Erythroblast (primary cell): ENCODE measurements at regions not wholly inside any gene's neighbourhood (a gene's known extent, or its start where the extent isn't known, plus 50 kb on each side); places are given as distances from the start of the nearest gene placed in this dataset.
"Not testable (repeated sequence)": the region's sequence is repeated elsewhere in the genome, so short reads cannot be mapped to it uniquely, and the experiment has no call there.

Experiments used
- DNase-seq, 2 experiments: peaks; one replicate each; lab custom pipeline; 2025; lab: John Stamatoyannopoulos, UW
- GATA1 ChIP-seq: IDR thresholded peaks from 2 replicates; pipeline ENCODE4 v1.6.1; 2011; ENCODE audit warnings: low read depth, mild to moderate bottlenecking, control low read depth, low read length, moderate library complexity
- POLR2A ChIP-seq: IDR thresholded peaks from 2 replicates; pipeline ENCODE4 v1.6.1; 2011; ENCODE audit warnings: mild to moderate bottlenecking, low read length

DNA sequence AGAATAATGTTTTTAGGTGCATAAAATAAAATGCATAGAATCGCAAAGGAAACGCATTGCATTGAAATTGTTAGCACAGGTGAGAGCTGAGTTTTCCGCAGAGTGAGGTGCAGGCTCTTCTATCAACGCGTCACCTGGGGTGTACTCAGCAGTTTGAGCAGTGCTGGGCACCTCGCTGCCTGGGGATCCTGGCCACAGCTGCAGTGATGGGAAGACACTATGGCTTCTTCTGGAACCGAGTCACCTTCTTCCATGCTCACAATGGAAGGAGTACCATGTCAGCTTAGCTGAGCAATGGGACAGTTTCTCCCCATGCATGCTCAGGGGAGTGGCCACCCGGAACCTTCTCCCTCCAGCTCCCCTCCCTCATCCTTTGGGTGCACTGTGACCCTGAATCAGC is 95.4 kb upstream of the OTOS start:
- DNase-seq, result no peak
- TF ChIP-seq GATA1 (no peak), POLR2A (no peak)

DNA sequence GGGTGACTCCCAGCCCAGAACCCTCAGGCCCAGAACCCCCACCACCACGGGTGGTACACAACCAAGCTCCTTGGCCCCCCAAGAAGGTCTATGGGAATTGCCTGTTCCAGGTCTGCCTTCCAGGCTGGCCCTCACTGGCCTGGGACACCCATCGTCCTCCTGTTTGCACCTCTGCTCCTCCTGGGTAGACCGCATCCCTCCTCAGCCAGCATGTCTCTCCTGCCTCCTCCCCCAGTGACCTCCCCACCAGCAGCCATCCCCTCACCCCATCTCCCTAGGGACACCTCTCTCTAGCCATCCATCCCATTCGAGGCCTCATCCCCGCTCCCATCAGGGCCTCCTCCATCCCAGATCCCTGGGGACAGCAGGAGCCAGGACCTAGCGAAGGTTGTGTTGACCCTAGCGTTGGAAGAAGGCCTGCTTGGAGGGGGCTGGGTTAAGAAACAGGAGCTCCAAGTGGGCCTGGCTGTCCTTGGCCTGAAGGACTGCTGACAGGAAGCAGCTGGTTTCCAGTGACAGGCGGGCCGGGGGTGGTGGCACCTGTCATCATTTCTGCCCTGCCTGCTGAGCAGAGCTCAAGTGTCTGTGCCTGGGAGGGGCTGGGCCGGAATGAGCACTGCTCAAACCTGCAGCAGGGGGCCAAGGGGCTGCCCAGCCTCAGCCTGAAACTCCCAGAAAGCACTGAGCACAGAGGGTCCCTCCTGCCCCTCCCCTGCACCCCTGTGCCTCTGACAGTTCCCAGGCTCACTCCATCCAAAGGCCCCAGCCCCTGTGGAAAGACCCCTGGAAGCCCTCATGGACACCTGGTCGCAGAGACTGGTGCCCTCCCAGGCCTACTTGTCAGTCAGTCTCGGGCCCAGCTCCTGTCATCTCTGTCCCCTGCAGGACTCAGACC is 96.0 kb upstream of the OTOS start:
- no peak for DNase-seq
- TF ChIP-seq GATA1, result no peak
- no peak for TF ChIP-seq POLR2A

DNA sequence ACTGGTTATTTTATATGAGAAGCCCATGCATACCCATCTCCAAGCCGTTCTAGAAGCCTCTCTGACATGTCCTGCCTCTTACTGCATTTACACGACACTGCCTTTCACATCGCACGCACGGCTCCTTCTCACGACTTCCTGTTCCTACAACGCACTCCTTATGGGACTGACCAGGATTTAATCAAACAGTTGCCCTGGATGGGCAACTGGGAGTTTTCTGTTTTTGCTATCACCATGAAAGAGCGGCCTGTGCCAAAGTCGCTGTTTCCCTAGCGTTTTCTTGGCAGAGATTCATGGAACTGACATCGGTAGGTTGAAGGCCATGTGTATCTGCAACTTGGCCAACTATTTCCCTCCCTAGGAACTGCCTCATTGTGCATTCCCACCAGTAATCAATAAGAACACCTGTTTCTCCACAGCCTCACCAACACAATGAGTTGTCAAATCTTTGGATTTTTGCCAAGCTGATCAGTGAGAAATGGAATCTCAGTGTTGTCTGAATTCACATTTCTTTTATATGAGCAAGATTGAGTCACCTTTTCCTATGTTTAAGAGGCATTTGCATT is 97.2 kb upstream of the OTOS start:
- DNase-seq, result no peak
- TF ChIP-seq GATA1 (no peak), POLR2A (no peak)

DNA sequence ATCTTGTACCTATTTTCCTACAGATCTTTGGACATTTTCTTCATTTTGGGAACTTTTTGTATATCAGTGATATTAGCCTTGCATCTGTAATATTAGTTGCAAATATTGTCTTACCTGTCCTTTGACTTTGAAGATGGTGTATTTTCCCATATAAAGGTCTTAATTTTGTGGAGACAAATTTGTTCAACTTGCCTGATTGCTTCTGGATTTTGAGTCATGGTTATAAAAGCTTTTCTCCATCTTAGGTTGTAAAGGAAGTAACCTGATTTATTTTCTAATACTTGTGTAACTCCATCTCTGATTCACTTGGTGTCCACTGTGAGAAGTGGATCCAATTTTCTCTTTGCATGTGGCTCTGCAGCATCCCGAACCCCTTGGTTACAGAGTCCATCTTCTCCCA is 97.7 kb upstream of the OTOS start:
- TF ChIP-seq POLR2A (no peak), GATA1 (no peak)
- no peak for DNase-seq

DNA sequence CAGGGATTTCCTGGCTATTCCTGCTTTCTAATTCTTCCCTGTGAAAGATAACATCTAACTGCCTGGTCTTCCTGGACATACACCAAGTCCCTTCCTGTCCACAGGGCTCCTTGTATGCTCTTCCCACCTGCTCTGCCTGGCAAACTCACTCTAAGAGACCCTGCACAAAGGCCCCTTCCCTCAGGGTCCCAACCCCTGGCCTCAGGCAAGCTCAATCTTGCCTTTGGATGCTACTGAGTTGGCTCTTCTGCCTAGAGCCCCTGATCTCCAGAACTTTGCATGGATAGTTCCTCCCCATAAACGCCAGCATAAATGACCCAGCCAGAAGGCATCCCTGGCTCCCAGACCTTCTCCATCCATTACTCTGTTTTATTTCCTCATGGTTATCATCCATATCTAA is 98.3 kb upstream of the OTOS start:
- TF ChIP-seq POLR2A (no peak), GATA1 (no peak)

DNA sequence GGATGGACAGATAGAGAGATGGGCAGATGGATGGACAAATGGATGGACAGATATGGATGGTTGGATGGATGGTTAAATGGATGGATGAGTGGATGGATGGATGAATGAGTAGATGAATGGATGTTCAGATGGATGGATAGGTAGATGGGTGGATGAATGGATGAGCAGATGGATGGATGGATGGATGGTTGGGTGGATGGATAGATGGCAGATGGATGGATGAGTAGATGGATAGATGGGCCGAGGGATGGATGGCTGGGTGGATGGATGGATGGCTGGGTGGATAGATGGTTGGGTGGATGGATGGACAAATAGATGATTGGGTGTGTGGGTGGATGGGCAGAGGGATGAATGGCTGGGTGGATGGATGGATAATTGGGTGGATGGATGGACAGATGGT is 98.9 kb upstream of the OTOS start:
- no peak for DNase-seq
- TF ChIP-seq POLR2A (no peak), GATA1 (no peak)

More for the DNA sequence above, 98.3 kb upstream of the OTOS start:
- no peak for DNase-seq

DNA sequence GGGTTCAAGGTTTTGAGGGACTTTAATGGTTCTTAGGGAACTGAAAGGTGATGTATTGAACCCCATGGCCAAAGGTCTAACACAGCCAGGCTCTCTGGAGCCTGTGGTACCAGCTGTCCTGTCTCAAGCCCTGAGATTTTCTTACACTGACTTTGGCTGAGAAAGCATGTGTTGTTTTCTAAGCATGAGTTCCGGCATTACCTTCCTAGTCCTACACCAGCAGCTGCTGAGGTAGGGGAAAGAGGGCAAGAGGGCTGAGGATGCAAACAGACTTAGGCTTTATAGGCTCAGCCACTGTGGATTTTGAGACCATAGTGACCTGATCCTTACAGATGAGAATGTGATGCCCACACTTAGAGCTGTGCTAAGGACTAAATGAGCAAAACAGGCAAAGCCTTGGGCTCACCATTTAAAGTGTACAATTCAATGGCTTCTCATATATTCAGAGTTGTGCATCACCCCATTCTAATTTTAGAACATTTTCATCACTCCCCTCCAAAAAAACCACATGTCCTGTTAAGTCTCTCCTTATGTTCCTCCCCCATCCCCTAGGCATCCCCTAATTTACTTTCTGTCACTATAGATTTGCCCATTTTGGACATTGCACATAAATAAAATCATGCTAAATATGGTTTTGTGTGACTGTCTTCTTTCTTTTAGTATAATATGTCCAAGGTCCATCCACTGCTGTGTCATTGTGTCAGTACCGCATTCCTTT is 99.7 kb upstream of the OTOS start:
- DNase-seq, result no peak

DNA sequence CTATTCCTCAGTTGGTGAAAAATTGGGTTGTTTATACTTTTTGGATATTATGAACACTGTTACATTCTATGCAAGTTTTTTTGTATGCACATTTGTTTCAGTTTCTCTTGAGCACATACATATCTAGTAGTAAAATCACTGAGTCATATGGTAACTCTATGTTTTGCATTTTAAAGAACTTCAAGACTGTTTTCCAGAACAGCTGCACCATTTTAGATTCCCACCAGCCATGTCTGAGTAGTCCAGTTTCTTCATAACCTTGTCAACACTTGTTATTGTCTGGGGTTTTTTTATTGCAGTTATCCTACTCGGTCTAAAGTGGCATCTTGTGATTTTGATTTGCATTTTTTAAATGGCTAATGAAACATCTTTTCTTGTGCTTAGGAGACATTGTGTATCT is 100.3 kb upstream of the OTOS start:
- TF ChIP-seq POLR2A (no peak), GATA1 (no peak)

More for the DNA sequence above, 99.7 kb upstream of the OTOS start:
- TF ChIP-seq GATA1 (no peak), POLR2A (no peak)

DNA sequence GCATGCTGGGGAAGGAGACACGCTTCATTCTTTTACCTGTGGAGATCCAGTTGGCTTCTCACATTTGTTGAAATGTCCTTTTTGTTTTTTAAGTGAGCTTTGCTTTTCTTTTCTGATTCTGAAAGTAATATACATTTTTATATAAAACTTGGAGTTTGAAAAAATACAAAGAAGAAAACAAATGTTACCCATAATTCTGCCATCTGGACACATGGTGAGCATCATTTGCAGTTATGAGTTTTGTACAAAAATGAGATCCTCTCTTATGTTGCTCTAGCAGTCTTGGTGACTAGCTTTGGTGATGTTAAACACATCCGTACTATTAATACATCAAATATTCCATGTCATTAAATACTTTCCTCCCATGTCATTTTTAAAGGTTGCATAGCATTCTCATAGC is 101.1 kb upstream of the OTOS start:
- no peak for DNase-seq
- TF ChIP-seq POLR2A, result no peak
- TF ChIP-seq GATA1, result no peak

More for the DNA sequence above, 100.3 kb upstream of the OTOS start:
- DNase-seq, result no peak

DNA sequence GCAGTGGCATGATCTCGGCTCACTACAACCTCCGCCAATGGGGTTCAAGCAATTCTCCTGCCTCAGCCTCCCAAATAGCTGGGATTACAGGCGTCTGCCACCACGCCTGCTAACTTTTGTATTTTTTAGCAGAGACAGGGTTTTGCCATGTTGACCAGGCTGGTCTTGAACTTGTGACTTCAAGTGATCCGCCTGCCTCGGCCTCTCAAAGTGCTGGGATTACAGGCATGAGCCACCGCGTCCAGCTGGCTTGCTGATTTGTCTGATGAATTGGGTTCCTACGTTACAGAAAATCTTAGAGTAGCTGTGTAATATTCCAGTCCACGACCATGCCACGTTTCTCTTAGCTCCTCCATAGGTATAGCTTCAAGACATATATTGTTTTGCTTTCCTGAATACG is 102.6 kb upstream of the OTOS start:
- not testable (repeated sequence) for DNase-seq

DNA sequence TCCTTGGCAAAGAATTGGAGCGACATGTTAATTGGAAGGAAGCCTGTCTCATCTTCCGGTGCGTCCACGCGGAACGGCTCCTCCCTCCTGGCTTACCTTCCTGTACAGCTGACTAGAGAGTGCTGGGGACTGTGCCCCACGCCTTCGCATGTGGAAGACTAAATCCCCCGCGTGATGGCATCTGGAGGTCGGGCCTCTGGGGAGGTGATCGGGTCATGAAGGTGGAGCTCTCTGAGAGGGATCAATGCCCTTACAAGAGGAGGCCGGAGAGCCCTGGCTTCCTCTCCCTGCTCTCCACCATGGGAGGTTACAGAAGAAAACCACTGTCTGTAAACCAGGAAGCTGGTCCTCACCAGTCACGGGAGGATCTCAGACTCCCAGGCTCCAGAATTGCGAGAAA is 104.1 kb upstream of the OTOS start:
- no peak for TF ChIP-seq GATA1
- no peak for TF ChIP-seq POLR2A
- no peak for DNase-seq

DNA sequence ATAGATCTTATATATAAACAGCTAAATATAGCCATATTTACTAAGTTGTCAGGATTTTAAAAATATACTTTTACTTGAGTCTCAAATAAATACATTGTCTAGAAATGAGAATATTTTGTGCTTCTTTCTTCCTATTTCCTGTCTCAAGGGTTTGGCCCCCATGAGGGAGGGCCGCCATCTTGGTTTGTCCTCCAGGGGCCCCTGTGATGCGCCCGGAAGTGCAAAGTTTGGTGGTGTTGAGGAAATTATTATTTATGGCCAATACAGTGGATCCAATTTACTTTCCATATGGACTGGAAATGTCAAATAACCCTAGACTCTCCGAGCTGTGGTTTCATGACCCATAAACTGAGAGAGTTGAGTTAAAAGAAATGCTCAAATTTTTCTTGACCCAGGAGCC is 104.7 kb upstream of the OTOS start:
- DNase-seq, result no peak
- TF ChIP-seq GATA1 (no peak), POLR2A (no peak)

DNA sequence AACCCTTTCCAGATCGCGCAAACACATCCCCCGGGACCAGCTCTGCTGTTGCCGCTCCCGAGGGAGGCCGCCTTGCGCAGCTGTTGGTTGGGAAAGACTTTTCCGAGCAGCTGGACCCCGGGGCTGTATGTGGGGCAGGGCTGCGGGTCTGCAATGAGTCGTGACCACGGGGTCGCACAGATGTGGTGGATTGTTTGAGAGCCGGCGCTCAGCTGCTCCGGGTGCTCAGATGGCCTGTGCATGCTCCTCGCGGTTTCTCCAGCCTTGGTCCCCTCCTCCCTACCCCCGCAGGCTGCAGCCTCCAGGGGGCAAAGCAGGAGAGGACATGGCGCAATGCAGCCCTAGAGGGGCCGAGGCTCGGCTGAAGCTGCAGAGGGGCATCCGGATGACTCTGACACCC is 105.2 kb upstream of the OTOS start:
- DNase-seq, result no peak
- no peak for TF ChIP-seq GATA1

DNA sequence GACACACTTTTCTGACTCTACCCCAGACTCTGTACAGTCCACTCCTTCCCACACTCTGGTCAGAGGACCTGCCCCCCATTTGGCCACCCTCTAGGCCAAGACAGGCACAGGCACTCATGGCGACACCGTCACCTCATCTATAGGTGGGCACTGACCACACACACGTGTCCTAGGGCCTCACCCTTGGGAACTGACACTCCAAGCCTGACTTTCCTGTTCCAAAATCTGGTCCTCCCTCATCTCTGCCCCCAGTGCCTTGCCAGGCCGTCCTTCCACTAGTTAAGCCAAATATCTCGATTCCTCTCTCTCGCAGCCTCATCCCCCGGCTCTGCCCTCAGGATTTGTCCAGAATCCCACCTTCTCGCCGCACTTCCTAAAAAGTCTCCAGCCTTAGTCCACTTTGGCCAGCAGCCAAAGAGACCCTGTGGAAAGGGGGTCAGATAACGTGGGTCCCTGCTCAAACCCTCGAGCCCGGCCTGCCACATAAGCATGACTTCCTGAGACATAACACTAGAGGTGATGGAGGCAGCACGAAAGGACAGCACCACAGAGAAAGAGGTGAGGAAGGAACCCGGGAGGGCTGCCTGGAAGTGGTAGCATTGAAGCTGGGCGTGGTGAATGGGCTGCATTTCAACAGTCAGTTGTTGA is 105.8 kb upstream of the OTOS start:
- TF ChIP-seq POLR2A (no peak), GATA1 (no peak)
- no peak for DNase-seq
